ENCODE measurements at regions not wholly inside any gene's neighbourhood (a gene's known extent, or its start where the extent isn't known, plus 50 kb on each side); places are given as distances from the start of the nearest gene placed in this dataset.

DNA sequence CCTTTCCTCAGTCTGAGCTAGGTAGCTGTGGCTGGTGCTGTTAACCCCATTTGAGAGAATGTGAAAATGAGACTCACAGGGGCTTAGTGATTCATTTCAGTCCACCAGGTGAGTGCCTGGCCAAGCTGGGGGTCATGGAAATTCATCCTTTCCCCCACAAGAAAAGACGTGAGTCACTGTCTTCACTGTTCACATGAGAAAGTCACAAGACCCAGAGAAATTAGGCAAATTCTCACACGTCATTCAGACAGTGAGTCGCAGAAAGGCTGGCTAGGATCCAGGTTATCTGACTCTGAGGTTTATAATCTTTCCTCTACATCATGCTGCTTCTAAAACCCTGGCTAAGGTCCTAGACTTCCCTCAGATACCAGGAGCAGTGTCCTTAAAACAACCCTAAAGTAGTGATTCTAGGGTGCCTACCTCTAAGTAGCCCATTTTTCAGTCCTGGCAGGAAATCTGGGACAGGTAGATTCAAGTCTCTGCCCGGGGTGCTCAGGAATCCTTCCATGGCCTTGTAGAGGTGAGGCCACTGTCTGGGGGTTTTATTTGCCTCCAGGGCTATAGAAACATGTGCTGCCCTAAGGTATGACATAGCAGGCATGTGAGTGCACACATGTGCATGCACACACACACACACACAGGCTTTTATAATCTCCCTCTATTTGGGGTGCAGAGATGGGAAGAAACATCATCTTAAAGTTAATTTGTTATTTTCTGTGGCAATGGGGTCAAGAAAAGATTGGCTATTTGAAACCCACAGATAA, 427.9 kb upstream of the CELF2 start:
- DNase-seq = no peak

DNA sequence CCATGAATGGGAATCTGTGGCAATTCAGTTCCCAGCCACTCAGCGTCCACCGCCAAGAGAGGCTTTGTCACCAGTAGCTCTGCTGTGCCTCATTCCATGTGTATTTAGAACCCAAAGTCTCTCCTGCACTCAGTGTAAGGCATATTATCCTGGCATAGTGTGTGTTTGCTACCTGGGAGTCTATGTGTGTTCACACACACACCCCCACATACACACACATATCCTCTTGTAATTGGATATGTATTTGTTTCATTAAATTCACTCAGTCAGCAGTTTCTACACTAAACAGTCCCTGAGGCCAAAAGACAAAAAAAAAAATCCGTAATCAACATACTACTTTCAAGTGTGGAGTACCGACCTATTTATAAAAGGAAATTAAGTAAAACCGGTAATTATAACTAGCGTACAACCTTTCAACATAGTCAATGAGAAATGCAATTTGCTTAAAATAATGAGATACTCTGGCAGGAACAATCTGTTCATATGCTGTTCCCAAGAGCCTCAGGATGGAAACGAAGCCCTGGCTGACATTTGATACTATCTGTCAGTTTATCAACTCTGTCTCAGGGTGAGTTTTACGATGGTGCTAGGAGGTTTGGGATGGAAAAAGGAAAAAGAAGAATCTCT, 425.8 kb upstream of the CELF2 start:
- no peak for DNase-seq

DNA sequence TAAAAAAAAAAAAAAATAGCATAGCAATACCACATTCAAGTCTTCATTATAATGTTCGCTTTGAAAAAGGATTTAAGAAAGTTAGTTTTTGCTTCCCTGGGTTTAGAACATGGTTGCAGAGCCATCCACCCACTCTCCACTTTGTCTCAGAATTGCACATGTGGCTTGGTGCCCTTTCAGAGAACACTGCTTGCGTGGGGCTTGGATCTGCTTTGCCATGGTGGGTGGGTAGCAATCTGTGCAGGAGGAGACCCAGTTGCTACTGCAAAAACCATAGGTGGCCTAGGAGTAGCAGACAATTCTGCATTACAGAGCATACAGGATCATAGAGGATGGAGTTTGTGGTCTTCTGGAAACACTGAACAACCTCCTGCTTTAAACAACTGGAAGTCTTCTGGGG, 421.4 kb upstream of the CELF2 start:
- DNase-seq = no peak

DNA sequence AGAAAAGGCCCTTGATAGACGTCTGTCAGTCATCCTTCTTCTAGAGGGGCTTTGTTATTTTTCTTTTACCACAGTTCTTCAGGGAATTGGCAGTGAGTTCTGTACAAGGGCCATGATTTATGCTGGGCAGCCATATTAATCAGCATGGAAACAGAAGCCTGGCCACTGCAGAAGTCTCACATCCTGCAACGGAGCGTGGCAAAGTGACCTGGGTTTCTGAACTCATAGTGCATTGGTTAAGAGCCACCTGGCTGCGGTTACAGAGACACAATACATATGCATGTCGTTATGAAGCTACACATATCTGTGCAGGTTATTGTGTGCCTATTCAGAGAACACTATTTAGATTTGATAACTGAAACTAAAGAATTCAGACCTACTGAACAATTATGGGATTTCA, 419.4 kb upstream of the CELF2 start:
- no peak for DNase-seq

DNA sequence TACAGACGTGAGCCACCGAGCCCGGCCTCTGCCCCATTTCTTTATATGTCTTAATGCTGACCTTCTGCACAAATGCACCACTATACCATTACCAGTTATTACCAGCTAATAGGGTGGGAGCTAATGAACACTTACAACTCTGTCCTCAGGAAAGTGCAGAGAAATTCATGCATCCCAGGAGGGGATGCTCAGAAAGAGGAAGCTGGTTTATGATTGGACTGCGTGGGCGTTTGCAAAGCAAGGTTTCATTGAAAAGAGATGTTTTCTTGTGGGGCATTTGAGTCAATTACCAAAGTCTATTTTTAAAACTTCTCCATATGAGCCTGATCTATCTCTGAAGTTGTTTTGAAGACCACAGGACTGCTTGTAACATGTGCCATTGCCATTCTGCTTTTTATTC, 417.7 kb upstream of the CELF2 start:
- DNase-seq = no peak

DNA sequence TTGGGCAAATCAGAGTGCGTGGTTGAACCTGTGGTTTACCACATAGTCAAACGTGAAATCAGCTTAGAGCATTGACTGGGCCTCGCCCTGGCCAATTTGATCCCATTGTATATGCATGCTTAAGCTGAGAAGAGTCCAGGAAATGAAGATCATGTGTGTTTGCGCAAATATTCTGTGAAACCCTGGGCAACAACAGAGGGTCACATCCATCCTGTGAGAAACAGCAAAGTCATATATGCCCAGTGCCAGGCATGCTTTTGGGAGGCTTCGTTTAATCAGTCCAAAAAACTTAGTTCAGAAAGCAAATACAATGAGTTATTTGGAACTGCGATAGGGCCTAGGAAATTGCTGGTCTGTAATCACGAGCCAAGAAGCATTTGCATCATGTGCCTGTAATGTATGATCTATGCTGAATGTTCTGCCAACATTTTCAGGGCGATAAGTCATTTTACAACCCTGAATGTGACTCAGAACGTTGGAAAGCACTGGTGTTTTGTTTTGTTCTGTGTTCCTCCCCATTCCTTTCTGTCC, 412.1 kb upstream of the CELF2 start:
- no peak for DNase-seq

DNA sequence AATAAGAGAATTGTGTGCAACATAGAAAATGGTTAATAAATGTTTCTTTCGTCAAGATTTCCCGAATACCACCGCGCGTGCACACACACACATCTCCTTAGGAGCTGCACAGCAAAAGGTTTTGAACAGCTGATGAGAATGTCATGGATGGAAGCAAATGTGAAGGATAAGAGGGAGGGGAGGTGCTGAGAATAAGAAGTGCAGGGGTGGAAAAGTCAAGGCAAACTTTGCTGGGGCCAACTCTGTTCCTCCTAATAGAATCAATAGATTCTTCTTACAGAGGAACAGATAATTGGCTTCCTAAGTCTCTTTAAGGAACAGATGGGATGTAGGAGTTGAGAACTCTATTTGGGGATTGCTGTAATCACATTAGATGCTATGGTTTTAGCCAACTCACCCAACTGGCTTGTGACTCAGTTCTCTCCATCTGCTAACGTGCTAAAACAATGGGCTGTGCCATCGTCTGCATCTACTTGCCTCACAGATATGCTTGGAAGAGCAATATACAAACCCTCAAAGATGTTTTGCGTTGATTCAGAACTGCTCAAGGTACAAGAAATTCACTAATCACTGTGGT, 408.2 kb upstream of the CELF2 start:
- no peak for DNase-seq

DNA sequence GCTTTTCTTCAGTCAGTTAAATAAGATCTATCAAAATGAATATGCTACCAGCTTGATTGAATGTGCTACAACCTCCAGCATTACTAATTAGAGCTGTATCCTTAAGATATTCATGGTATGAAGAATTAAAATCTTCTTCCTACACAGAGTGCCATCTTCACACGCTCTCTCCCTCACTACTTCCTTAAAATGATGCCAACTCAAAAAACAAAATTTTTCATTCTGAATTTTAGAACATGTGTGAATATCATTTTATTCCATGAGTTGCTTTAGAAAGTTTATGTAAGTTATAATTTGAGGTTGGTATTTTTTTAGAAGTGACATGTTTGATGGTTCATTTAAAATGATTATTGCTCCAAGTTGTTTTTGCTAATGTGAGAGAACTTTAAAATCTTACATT, 407.5 kb upstream of the CELF2 start:
- no peak for DNase-seq

DNA sequence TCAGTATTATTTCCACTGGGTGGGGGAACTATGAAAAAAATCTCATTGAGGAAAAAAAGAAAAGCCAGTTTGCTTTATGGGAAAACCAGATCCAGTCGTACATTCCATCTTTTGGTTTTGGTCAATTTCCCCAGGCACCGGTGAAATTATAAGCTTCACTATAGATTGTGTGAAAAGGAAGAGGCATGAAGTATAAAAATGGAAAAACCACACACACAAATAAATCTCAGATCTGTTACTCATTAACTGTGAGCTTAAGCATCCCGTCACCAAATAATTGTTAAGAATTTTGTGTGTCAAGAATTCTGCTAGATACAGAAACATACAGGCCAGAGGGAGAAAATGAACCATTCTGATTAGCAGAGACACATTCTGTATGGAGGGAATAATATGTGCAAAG, 405.5 kb upstream of the CELF2 start:
- no peak for DNase-seq

DNA sequence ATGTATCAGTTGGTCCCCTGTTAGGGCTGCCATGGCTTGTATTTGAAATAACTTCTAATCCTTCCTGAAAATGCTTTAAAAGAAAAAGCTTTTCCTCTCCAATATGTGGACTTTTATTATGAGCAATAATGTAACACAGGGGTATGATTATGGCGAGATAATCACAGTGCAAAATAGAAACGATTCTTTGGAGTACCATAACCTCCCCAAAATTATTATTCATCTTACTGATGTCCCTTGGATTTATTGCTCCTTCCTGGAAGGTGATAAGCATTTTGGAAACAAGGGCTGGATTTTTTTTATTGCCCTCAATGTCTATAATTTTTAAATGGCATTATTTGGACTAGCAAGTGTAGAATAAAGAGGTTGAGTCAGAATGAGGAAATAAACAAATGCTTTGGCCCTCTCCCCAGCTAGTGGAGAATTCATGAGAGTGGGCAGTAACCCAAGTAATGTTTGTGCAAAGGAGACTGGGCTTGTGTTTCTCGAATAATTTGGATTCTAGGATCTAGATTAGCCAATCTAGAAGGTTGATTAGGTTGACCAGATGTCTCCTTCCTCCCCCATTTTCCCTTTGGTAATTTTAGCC, 403.9 kb upstream of the CELF2 start:
- no peak for DNase-seq

DNA sequence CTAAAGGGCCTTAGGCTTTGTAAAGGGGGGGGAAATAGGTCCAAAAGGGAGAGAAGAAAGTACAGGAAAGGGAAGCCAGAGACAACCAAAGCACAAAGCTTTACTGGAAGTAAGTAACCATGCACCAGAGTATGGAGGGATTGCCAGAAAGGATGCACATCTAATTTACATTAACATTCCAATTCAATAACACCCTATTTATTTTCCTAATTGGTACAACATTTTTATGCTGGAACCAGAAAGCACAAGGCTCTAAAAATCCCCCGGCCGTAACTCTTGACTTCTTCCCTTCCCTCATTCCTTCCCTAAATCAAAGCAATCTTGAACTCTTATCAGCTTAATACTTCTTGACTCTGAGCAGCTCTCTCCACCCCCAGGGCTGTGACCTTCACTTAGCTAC, 400.0 kb upstream of the CELF2 start:
- DNase-seq = no peak

DNA sequence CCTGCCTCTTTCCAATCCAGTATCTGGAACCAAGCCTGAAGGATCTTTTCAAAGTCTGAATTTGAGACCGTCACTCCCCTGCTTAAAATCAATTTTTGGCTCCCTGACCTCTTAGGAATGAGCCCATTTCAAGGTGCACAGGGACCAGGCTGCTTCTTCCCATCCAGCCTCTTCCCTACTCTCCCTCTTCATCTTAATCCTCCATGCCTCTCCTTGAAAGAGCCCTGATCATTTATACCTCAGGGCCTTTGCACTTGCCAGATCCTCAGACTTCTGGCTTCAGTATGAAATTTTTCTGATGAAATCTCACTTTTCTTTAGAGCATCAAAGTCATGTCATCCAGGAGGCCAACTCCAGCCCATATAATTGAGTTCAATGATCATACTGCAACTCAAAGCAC, 399.5 kb upstream of the CELF2 start:
- no peak for DNase-seq

DNA sequence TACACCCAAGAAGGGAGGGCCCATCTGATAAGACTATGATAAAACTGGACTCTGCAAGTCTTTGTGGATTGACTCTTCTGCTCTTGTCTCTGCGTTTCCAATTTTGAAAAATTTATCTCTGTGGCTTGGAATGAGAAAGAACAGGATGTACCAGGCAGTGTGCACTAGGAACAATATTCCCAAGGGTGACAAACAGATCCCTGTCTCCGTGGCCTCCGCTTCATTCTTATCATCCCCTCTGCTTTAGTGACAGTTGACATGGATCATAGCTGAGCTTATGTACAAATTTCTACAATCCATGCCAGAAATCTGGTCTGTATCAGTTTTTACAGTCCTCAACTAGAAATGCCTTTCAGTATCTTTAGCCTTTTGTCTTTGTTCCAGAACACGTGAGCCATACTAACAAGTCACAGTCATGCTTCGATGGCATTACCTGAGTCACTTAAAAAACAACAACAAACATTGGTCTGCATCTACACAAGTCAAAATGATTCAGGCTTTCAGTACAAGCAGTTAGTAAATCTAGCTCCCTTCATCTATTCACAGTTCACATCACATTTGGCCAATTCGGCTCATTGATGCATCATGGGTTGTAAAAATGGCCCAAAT, 393.6 kb upstream of the CELF2 start:
- DNase-seq = no peak

DNA sequence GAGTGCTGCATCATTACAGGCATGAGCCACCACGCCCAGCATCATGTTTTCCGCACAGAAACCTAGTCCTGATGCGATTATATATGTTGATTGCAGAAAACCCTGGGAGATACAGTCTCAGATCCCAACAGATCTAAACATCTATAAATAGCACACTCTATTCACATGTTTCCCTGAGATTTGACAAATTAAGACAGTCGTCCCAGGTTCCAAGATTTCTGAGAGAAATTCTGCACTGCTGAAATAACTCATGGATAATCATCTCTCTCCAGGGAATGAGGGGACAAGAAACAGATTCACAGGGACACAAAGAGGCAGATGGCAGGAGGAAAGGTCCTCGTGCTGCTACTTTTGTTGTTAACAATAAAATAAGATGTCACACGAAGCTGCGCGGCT, 393.1 kb upstream of the CELF2 start:
- DNase-seq = no peak

DNA sequence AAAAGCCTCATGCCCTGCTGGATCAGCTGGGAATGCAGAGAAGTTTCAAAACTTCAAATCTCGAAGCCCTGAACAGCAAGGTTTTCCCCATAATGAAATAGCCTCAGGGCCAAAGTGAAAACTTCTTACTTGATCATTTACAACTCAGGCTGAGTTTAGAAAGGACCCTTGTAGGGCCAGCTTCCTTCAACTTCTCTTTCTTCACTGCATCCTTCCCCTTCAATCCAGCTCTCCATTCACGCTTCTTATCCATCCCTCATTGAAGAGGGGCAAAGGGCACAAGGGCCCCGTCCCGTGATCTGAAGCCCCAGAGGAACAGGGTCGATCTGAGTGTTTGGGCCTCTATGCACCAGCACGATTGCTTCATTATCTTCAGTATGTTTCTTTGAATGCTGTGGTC, 392.2 kb upstream of the CELF2 start:
- no peak for DNase-seq

DNA sequence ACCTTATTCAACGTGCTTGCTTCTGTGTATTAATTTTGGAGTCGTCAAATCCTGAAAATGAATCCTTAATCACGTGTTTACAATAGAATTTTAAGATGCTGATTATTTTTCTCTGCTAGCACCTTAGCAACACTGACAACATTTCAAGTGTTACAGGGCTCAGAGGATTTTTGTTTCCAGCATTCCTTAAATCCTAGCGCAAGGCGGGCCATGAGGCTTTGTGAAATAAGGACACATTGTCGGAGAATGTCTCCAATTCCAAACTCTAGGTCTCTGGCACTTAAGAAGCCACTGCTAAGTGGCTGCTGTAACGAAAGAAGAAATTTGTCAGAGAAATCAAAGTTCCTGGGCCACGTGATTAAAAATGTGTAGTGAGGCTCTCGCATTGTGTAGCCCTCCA, 390.9 kb upstream of the CELF2 start:
- DNase-seq = no peak

DNA sequence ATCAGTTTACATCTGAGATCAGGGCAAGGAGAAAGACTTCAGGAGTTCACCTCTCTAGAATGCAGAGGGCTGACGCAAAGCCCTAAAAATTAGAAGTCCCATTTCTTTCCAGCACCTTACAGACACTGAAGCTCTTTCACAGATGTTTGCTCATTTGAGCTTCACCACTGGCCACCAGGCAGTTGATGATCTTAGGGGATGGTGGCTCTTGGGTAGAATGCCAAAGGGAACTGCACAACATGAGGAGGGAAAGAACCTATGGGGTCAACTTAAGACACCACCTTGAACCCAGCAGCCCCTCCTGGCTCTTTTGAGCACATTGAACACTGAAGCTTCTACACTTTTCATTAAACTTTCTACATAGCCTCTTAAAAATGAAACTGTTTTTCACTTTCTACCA, 390.3 kb upstream of the CELF2 start:
- DNase-seq = no peak

DNA sequence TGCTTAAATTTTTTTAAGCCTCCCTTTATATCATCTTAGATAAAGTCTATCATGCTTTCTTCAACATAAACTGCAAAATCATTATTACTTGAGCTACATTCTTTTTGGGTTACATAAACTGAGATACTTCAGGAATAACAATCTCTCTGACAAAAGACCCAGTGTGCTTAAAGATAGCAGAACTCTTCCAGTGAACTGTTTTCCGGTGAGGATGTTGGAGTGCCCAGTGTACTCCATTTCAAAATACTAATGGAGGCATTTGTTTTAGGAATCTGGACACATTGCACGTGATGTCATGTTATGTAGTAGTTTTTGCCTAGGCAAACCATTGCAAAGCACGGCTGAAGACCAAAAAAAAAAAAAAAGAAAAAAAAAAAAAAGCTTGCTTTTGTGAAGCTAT, 388.2 kb upstream of the CELF2 start:
- no peak for DNase-seq

DNA sequence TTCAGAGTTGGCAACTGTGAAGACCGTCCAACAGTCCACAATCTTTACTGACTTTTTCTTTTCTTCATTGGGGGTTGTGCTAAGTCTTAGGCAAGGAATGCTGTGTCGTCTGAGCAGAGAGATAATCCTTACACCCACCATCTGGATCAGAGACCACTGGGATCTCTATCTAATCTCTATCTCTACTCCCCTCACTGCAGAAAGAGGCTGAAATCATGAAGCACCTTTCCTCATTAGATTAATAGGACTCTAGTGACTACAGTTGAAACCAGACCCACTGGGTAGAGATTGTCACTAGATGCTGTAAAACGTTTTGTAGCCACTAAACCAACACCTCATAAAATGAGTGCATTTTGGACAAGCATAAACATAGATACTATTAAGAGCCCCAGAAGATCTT, 387.4 kb upstream of the CELF2 start:
- DNase-seq = no peak

DNA sequence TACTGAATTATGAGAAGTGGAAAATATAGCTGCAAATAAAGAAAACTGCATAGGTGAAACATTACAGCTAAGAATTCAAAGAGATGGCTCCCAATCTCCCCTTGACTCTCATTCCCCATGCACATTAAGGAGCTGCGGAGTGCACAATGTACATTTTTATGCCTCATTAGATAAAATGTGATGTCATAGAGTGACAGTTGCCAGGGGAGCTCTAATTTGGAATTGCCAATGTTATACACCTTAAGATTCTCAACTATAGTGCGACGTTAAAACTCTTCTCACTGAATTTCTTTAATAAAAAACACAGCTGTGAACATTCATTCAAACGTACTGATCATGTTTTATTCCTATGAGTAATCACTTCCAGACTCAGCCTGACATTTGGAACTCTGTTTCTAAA, 386.9 kb upstream of the CELF2 start:
- DNase-seq = no peak

DNA sequence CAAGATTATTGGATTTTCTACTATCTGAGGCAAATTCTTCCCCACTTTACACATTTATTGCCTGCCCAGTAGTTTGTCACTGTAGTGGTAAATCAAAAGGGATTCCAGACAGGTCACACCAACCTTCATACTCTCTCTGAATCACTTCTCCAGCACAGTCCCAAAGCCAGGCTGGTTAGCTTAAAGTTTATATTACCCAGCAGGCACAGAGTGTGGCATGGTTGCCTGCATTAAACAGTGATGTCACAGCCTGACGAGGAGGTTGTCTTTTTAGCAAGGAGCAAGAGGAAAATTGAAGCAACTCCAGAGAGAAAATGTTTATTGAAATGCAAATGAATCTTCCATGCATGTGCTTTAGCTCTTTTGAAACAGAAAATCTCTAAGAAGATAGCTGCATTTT, 375.5 kb upstream of the CELF2 start:
- DNase-seq = no peak

DNA sequence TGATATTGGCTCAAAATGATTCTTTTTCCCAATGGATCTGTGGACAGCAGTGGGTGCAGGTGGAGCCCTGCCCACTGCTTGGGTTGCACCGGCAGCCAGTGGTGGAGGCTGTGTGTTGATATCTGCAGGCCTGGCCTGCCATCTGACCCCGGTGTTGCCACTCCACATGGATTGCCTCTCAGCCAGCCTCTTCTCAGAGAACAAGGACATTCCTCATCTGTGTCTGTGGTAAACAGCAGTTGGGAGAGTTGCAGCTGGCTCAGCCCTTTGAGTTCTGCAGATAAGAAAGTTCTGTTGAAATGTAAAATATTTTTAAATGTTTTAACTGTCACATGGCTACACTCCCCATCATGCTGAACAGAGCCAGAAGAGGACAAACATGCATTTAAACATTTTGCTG, 374.9 kb upstream of the CELF2 start:
- no peak for DNase-seq

DNA sequence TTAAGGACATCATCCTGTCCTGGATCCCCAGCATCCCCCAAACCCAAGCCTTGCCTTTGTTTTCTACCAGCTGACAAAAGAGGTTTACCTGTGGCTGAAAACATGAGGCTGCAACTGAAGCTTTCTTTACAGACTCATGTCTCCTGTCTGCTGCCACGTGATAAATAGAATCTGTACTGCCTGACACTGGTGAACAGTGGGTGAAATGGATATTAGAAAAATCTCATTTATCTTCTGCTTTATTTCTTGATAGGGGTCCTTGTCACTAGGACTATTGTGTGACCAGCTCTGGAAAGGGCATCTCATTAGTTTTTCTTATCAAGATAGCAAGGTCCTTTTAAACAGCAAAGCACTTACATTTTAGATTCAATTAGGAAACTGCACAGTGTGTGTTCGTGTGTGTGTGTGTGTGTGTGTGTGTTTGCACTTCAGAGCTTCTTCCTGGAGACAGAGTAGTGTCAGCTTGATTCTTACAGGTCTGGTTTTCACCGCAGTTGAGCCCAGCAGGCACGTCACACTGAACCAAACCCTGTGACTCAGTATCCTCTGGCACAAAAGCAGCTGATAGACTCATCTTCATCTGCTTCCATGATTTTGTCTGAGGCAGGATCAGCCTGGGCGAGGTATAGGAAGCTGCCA, 373.5 kb upstream of the CELF2 start:
- DNase-seq = no peak

All from COR-L47 (cell line).